HG03442 (cell line): ENCODE measurements at regions not wholly inside any gene's neighbourhood (a gene's known extent, or its start where the extent isn't known, plus 50 kb on each side); places are given as distances from the start of the nearest gene placed in this dataset.

Experiments used
- ATAC-seq: cut with Tn5 transposase; IDR thresholded peaks from one replicate; pipeline ENCODE4 v1.9.1; 2021; ENCODE audit warnings: mild to moderate bottlenecking, moderate library complexity; ENCODE audit not compliant: unreplicated experiment

DNA sequence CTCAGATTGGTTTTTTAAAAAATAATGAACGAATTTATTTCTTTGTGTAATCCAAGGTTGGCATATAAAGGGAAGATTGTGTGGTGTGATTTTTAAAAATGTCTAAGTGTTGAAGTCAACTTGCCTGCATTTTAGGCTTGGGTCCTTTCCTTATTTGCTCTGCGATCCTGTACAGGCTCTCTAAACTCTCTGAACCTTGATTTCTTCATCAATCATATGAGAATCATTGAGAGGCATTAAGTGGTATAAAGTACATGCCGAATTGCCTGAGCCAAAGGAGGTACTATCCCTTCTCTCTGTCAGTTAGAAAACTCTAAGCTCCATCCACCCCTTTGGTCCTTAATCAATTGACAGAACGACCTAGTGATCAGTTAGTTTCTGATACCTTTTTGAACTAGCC is 440.4 kb upstream of the MEX3C start:
- ATAC-seq: no peak

DNA sequence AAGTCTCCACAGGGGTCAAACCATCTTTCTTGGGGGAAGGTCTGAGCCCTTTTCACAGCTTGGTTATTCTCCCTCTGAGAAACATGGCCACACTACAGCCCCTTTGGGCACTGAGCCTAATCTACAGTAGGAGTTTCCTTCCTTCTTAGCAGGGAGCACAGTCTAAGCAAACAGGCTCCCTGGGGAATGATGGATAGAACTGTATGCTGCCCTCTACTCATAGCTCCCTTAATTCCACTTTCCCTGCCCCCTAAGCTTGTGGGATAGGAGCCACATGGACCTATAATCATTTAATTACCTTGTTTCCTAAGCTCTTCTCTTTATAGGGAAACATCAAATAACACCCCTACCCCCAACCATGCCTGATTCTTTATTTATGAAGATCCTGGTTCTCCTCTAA is 442.1 kb upstream of the MEX3C start:
- no peak for ATAC-seq

DNA sequence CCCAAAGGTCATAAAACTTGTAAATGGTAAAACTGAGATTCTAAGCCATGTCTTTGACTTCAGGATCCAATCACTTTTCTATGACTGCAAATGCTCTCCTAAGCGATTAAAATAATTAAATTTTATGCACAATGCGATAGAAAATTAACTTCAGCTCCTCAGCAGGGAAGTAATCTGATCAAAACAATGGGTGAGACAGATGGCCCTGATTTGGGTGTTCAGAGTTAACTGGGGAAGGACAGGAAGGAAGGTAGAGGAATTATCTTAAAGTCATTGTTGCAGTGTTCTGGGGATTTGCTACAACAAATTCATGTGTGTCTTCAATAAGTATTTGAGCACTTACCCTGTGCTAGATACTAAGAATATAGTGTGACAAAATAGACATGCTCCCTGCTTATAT is 446.0 kb upstream of the MEX3C start:
- ATAC-seq: no peak

DNA sequence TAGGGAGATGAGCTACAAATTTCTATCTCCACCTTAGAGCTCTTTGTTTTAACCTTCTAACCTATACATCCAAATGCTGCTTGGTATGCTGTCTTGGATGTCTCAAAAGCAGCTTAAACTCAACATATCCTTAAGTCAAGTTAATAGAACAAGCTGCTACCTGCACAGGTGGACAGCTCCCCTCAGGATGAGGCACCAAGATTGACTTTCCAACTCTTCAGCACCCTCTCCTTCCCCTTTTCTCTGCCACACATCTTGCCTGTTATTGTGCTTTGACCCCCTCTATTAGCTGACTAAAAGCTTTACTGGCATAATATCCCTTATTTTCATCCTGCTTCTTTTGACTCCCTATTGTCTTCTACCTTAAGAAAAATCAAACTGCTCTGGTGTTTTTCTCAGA is 448.1 kb upstream of the MEX3C start:
- ATAC-seq: no peak

DNA sequence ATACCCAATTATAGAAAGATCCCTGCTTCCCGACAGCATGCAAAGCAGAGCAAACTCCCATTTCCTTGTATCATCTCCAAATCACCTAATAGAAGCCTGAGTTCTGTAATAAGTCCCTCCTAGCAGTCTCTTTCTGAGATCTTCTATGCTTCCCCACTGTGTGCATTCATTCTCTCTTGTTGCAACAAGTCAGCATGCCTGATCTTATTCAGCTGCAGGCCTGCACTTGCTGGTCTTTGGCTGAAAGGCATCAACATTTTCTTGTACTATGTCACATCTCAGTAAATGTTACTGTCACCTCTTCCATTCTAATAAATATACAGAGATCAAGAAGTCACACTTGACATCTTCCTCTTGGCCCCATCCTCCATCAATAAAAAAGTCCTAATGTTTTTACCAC is 449.9 kb upstream of the MEX3C start:
- ATAC-seq: no peak

DNA sequence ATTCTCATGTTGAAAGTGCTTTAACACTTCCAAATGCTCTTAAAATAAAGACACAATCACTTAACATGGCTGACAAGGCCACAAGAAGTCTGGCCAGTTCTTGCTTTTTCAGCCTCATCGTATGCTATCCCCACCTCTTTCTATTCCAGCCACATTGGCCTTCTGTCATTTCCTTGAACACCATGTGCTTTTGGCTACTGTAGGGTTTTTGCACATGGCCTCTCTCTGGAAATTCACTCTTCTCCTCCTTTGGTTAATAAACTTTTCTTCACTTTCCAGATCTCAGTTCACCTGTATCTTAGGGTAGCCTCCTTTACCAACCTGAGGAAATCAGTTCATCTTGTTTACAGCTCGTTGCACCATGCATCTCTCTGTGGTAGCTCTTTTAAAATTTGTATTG is 450.5 kb upstream of the MEX3C start:
- no peak for ATAC-seq

DNA sequence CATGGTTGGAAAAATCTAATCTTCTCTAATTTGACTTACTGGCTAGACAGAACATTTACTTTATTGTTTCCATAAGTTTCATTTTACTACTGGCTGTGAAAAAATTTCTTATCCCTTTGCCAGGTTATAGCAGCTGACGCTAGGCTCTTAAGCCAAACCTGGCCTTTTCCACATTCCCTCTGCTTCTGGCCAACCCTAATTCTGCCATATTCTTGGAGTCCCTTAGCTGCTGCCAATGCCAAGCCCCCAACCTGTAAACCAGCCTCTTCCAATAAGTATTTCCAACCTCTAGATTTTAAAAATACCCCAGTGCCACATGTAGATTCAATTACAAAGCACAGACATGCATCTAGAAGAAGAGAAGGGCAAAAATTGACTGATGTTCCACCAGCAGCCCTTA is 452.3 kb upstream of the MEX3C start:
- no peak for ATAC-seq

DNA sequence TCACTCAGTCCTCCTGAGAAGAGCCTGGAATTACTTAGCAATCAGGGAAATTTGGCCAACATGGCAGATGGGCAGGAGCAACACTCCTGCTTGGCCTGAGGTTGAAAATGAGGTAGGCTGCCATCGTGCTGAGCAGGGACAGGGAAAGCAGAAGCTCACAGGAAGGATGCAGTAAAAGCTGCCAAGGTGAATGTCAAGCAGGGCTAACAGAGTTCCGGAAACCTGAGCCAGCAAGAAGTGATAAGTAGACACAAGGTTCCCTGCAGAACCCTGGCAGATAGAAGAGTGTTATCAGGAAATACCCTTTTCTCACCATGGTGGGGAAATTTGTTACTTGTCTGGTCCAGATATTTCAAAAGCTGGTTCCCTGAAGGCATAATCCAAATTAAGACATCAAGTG is 454.3 kb upstream of the MEX3C start:
- no peak for ATAC-seq

DNA sequence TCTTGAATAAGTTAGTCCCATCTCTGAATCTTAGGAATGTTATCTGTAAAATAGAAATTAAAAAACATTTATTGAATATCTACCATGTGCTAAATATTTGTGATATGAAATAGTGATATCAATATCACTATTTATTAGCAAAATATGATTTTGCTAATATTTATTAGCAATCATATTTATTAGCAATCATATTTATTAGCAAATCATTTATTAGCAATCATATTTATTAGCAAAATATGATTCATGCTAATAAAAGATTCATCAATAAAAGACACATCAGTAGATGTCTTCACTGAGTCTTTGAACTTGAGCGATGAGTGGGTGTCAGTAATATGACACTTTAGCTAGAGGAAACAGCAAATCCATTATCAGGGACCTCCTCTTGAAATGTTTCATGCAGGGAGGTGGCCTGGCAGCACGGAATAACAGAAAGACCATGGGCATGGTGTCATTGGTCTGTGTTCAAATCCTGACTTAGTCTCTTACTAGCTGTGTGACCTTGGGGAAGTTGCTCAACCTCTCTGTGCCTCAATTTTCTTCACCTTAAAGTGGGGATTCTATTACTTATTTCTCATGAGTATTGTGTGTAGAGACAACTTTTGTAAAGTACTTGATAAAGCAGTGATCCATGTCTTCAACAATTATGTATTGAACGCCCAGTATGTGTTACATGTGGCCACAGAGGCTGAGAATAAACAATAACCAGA is 456.2 kb upstream of the MEX3C start:
- ATAC-seq: no peak

DNA sequence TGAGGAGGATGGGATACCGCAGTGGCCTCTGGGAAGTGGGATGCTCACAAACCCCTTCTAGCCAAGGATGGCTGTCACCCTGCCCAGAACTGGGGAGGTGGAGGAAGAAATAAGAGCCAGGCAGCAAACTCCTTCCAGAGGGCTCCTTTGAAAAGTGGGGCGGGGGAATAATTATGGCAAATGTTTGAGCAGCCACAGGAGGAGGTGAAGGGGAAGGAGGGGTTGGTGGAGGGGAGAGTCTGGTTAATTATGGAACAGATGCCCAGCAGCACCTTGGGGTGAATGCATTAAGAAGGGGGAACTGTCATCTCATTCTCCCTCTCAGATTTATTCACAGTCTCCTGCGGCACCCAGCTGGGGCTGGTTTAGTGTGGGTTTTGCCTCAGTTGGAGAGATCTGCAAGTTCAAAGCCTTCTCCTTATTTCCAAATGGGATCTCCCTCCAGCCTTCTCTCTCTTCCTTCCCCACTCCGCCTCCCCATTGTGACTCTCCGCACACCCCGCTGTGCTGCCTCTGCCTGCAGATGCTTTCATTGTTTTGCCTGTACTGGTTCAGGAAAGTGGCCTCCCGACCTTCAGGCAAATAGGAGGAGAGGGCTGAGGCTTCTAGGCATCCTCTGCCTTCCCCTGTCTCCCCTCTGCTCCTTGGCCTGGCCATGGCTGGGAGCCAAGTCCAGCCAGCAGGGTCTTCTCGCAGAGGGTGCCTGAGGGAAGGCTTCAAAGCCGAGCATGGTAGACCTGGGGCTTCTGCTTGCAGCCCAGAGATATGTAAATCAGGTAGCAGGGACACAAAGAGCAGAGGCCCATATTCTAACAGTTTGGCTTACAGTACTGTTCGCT is 457.2 kb upstream of the MEX3C start:
- peak; percentile 78 for ATAC-seq

DNA sequence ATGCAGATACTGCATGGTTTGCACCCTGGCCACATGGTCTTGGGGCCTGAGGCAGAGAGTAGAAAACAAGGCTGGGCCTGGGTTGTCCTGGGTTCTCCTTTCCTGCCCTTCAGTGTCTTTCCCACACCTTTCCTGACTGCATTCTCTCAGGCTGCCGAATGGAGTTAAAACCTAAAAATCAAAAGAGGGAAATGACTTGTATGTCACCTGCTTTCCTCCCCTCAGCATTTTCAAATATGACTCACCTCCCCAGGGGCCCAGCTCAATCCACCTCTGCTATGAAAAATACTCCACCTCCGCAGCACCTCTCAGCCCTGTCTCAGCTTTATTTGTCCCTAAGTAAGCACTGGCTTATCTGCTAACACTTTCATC is 457.8 kb upstream of the MEX3C start:
- ATAC-seq: peak; percentile 92

DNA sequence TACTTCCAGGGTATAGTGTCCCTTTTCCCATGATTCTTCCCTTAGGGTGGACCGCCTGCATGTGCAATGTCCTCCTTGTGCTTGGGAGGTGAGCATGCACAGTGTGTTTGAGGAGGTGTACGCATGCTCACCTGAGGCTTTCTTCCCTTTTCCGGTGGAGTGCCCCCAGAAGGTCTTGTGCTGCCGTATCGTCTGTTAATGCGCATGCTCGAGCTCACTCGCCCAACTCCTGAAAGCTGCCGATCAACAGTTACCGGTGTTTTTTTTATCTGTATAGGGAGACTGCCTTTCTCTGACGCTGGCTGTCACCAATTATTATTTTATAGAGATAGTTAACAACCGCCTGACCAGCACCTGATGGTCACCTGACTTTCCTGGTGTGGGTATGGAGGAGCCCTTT is 458.8 kb upstream of the MEX3C start:
- ATAC-seq: no peak

DNA sequence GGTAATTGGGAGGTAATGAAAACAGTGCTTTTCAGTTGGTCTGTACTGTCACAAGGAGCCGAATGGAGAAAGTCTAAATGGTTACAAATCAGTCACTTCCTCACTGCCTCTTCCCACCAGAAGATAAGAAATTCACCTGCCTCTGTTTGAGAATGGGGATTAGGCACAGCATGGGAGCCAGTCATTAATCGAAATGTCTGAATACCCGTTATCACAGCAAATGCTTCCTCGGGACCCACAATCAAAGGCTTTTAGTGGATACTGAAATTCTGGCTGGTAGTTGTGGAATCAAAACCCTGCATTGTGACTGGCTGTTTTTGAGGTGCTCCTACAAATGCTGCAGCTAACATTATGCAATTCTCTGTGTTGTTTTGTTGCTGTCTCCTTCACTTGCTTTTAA is 461.0 kb upstream of the MEX3C start:
- no peak for ATAC-seq

DNA sequence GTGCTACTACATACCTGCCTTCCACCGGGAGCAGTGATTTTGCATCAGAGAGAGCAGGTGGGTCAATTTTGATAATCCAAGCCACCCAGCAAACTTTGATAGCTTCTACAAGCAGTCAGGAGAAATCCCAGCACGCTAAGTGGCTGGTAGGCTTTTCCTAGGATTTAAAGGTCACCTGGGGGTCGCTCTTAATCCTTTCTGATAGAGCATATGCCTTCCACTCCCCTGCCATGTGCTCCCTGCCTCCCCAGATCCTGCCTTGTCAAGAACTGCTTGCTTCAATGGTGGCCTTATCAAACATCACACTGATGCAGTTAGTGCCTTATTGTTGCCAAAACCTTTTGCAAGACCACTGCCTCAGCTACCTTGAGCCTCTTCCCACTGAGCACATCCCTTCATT is 462.3 kb upstream of the MEX3C start:
- ATAC-seq: no peak

DNA sequence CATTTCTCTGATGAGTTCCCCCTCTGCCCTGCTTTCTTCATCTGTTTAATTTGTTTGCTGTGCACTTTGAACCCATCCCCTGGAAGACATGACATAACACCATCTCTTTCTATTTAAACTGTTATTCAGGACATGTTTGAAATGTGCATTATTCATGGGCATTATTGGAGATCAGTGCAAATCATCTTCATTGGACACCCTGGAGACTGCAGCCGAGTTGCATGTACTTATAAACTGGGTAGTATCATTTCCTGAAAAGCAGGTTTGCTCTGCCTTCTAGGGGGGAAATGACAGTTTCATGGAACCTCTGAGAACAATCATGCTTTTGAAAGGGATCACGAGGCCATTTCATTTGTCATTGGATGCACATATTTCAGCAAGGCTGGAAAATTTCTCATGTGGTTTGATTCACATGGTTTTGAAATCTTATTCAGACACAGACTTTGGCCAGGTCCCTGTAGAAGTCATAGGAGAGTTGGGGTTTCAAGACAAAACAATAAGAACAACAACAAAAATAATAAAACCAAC is 462.8 kb upstream of the MEX3C start:
- ATAC-seq: no peak

DNA sequence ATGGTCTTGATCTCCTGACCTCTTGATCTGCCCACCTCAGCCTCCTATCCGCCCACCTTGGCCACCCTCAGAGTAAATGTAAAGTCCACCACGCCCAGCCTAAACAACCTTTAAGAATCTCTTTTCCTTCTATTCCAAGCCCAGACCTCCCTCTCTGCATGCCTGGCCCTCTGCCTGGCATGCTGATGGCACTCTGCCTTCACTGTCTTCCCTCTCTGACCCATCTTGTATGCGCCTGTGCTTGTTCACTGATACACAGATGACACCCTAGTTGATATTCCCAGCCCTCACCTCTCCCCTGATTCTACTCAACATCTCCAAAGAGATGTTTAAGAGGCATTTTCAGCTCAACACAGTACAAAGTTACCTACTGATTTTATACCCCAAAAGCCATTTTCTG is 466.8 kb upstream of the MEX3C start:
- no peak for ATAC-seq

DNA sequence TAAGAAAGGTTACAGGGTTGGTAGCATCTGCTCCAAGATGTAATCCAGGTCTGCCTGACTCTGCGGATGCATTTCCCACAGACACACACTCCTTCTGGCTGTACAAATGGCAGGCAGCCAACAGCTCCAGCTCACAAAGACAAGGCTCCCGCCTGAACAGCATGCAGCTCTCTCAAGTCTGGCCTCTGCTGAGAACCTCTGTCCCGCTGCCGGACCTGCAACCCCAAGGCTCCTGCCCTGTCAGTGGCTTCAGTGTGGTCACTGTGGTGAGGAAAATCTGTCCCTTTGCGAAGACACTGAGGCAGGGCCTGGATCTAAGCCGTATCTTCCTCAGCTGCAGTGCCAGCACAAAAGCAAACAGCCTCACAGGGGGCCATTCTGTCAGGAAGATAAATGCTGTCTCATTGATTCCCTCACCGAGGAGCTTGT is 469.3 kb upstream of the MEX3C start:
- ATAC-seq: no peak

DNA sequence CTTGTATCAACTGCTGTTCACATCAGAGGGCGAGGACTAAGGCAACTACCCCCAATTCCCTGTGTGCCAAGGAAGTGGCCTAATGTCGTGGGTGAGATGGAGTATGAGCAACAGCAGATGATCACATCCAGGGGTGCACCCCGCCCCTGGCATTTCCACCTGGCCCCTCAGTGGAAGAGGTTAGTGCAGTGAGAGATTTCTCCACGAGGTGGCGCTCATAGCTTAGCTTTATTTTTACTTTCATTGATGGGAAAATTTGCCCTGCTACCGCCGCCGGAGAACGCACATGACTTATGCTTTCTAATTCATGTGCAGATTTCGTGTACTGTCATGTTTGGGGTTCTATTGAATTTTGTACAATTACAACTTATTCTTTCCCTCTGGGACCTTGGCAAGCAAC is 470.6 kb upstream of the MEX3C start:
- ATAC-seq: peak; percentile 65

DNA sequence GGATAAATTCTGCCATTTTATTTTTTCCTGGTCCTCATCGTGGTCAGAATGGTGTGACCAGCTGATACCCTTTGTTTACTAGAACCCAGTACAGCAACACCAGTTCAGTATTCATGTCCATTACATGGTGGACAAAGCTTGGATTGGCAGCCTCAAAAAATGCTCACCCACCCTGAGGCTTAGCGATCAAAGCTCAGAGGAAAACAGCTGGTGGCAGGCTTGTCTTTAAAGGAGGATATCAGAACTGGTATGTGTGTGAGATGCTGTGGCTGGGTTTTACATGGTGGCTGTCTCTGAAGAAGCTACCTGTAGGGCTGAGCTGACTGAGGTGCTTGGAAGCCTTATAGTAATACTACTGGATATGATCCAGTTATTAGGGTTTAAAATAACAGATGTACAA is 471.1 kb upstream of the MEX3C start:
- no peak for ATAC-seq

DNA sequence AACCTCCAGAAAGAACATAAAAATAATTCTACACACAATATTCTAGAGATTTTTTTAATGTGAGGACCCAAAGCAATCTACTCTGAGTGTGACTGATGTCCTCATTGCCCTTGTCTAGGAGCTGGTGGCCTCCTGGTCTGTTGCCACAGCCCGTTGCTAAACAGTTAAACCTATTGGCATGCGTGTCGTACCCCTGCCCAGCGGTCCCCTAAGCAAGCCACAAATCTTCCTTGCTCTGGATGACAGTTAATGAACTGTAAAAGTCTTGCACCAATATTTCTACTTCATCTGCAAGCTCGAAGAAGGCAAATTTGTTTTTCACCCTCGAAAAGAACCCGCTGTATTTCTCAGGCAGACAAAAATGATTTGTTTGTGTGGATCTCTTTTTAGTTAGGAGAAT is 489.1 kb upstream of the MEX3C start:
- ATAC-seq: no peak

DNA sequence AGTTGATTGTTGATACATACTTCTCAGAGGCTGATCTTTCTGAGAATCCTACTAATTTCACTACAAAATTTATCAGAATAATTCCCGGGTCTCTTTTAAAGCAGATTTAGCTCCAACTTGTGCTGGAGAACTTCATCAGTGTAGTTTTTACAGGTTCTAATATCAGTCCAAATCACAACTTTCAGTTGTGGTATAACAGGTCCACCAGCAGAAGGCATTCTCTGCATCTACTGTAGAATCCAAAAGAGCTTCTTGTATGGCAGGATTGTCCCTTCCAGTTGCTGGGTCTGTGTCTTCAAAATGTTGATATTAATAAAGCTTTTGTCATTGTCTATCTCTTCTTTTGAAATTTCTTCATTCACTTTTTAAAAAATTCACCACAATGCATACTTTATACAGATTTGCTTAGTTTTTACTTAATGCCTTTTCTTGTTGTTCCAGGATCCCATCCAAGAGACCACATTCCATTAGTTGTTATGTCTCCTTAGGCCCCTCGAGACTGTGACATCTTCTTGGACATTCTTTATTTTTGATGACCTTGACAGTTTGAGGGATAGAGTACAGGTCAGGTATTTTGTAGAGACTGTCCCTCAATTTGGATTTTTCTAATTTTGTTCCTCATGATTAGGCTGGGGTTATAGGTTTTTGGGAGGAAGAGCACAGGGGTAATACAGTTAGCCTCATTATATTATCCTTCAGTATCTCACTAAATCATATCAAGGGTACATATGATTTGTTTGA is 490.5 kb upstream of the MEX3C start:
- no peak for ATAC-seq

DNA sequence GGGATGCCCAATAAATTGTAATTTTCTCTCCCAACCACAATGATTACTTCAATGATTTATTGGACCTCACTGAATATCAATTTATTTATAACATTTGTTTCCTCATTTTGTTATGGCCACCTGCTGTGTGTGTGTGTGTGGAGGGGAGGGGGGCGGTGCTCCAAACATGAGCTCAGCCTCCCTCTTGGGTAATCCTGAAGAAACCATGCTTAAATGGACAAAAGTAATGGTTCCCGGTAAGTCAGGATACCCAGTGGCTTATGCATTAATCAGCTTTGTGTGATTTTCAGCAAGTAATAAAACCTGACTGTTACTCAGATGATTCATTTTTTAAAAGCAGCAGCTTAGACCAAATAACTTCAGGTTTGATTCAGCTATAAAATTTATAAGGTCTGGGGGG is 495.1 kb upstream of the MEX3C start:
- no peak for ATAC-seq
